ENCODE measurements at regions not wholly inside any gene's neighbourhood (a gene's known extent, or its start where the extent isn't known, plus 50 kb on each side); places are given as distances from the start of the nearest gene placed in this dataset.

DNA sequence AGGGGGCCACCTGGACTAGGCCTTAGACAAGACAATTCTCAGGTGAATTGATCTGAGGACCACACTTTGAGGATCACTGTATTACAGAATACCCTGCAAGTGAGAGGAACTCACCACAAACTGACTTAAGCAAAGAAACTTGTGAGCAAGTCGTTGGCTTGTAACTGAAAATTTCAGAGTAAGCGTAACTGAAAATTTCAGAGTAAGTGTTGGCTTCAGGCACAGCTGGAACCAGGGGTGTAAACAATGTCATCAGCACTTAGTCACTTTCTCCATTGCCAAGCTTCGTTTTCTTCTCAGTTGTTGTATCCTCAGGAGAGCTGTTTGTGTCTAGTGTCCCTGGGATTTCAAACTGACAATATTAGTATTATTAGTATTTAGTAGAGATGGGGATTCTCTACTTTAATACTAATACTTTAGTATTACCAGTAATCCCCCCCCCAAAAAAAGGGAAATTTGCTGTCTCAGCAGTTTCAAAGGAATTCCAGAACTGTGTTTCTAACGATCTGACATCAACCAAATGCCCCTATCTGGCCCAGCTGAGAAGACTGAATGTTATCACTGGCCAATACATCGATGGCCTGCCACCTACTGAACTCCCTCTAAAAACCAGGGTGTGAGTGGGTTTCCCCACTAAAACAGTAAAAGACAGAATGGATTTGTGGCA is 474.4 kb downstream of the NTRK3 start:
- Histone ChIP-seq H3K79me2 (ENCODE audit: insufficient read depth, low read length) (no peaks in the 10 kb centered on the region), H2AFZ (ENCODE audit: low read length) (no peak overlapping the region), H3K4me3 (replicated peaks in 1 of 3; ENCODE audit: insufficient read depth in 1 of 3, low read depth in 2 of 3, low read length in 3 of 3) (no peak overlapping the region), H3K4me2 (ENCODE audit: low read depth, low read length) (no peak overlapping the region), H4K20me1 (ENCODE audit: insufficient read depth, low read length) (no peaks in the 10 kb centered on the region), H3K9me3 (ENCODE audit: low read length) (peaks cover 91% of the 10 kb centered on the region), H3K9ac (ENCODE audit: insufficient read depth, low read depth, low read length) (no peak overlapping the region), H3K27ac (ENCODE audit: extremely low read length, insufficient read depth, low read length) (no peak overlapping the region), H3K27me3 (ENCODE audit: control insufficient read depth in 1 of 2, insufficient read depth in 2 of 2, low read length in 2 of 2) (no peaks in the 10 kb centered on the region), H3K4me1 (ENCODE audit: insufficient read depth, low read length) (no peaks in the 10 kb centered on the region), H3K36me3 (replicated peaks in 1 of 2; ENCODE audit: control insufficient read depth in 1 of 2, insufficient read depth in 2 of 2, low read length in 2 of 2) (no peaks in the 10 kb centered on the region)
- ATAC-seq = no peak
- TF ChIP-seq MAFK (conservative IDR thresholded peaks at IDR 0.05 in 1 of 2, IDR thresholded peaks at IDR 0.05 in 1 of 2; ENCODE audit: low read length in 2 of 2) = peak; percentile 90 to 97
- peak; percentile 94 for TF ChIP-seq MAFF (IDR thresholded peaks at IDR 0.05; ENCODE audit: low read depth, low read length)
- TF ChIP-seq ZNF782 (CRISPR knock-in tag; IDR thresholded peaks at IDR 0.05; ENCODE audit: borderline replicate concordance) = no peak
- no peak for TF ChIP-seq ZBTB7A (CRISPR knock-in tag; IDR thresholded peaks at IDR 0.05)
- no peak for TF ChIP-seq WIZ (CRISPR knock-in tag; IDR thresholded peaks at IDR 0.05)
- WGBS (ENCODE audit: low lambda C conversion rate) = 3% methylated on average over 5 of the region's 5 CpGs
- intact Hi-C loops (cut with micrococcal nuclease; ENCODE audit: unreplicated experiment) = no loop called here
- no TSS peak for BruUV-seq (replicated peaks)
- in situ Hi-C loops (cut with HindIII; ENCODE audit: extremely low pct_ligation_motif_present, low pct_unique_long_range_greater_than_20kb) = no loop called here
- CTCF ChIA-PET (ENCODE audit: low intra/inter-chr PET ratio, low total read pairs) = no interaction called here
- POLR2A ChIA-PET = no interaction called here
- no peak for DNase-seq (ENCODE audit: low spot score)
- FAIRE-seq = no peak

DNA sequence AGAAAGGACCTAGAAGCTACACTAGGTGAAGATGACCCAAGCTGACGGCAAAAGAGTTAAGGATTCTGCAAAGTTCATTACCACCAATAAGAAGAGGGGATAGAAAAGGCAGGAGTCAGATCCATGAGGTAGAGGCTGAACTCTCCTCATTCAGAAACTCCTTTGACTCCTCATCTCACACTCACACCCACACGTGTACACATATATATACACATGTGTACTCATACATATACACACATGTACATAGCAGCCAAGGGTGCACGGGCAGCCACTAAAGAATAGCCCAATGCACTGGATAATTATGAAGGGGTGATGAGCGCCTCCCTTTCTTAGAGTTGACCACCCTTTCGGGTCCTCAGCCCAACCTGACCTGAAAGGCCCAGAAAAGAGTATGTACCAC is 476.8 kb downstream of the NTRK3 start:
- BruUV-seq (replicated peaks) = no TSS peak
- POLR2A ChIA-PET = no interaction called here

More for the DNA sequence above, 476.8 kb downstream of the NTRK3 start:
- no peaks in the 10 kb centered on the region for H3K79me2 ChIP-seq (ENCODE audit: insufficient read depth, low read length)
- DNase-seq (ENCODE audit: low spot score) = no peak
- WGBS (ENCODE audit: low lambda C conversion rate) = 2% methylated on average over 5 of the region's 5 CpGs
- FAIRE-seq = no peak
- H3K27ac ChIP-seq (ENCODE audit: extremely low read length, insufficient read depth, low read length) = no peak overlapping the region
- peaks cover 96% of the 10 kb centered on the region for H3K9me3 ChIP-seq (ENCODE audit: low read length)
- H3K27me3 ChIP-seq (ENCODE audit: control insufficient read depth in 1 of 2, insufficient read depth in 2 of 2, low read length in 2 of 2) = no peaks in the 10 kb centered on the region
- no peak overlapping the region for H3K9ac ChIP-seq (ENCODE audit: insufficient read depth, low read depth, low read length)
- H3K4me2 ChIP-seq (ENCODE audit: low read depth, low read length) = no peak overlapping the region
- no peaks in the 10 kb centered on the region for H3K4me1 ChIP-seq (ENCODE audit: insufficient read depth, low read length)
- intact Hi-C loops (cut with micrococcal nuclease; ENCODE audit: unreplicated experiment) = no loop called here
- H3K36me3 ChIP-seq (replicated peaks in 1 of 2; ENCODE audit: control insufficient read depth in 1 of 2, insufficient read depth in 2 of 2, low read length in 2 of 2) = no peaks in the 10 kb centered on the region
- H4K20me1 ChIP-seq (ENCODE audit: insufficient read depth, low read length) = no peaks in the 10 kb centered on the region
- no peak for ATAC-seq
- no peak overlapping the region for H2AFZ ChIP-seq (ENCODE audit: low read length)
- H3K4me3 ChIP-seq (replicated peaks in 1 of 3; ENCODE audit: insufficient read depth in 1 of 3, low read depth in 2 of 3, low read length in 3 of 3) = no peak overlapping the region
- CTCF ChIA-PET (ENCODE audit: low intra/inter-chr PET ratio, low total read pairs) = no interaction called here
- in situ Hi-C loops (cut with HindIII; ENCODE audit: extremely low pct_ligation_motif_present, low pct_unique_long_range_greater_than_20kb) = no loop called here
- no peak for TF ChIP-seq ISL2 (CRISPR knock-in tag; IDR thresholded peaks at IDR 0.05)
- TF ChIP-seq FOXC1 (CRISPR knock-in tag; IDR thresholded peaks at IDR 0.05; ENCODE audit: borderline replicate concordance) = no peak
- no peak for TF ChIP-seq TAF1 (CRISPR knock-in tag; IDR thresholded peaks at IDR 0.05)
- no peak for TF ChIP-seq ZNF530 (CRISPR knock-in tag; IDR thresholded peaks at IDR 0.05; ENCODE audit: low read depth)
- TF ChIP-seq, protein P1, sequence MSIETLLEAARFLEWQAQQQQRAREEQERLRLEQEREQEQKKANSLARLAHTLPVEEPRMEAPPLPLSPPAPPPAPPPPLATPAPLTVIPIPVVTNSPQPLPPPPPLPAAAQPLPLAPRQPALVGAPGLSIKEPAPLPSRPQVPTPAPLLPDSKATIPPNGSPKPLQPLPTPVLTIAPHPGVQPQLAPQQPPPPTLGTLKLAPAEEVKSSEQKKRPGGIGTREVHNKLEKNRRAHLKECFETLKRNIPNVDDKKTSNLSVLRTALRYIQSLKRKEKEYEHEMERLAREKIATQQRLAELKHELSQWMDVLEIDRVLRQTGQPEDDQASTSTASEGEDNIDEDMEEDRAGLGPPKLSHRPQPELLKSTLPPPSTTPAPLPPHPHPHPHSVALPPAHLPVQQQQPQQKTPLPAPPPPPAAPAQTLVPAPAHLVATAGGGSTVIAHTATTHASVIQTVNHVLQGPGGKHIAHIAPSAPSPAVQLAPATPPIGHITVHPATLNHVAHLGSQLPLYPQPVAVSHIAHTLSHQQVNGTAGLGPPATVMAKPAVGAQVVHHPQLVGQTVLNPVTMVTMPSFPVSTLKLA (IDR thresholded peaks at IDR 0.05) = peak; percentile 91

All from HepG2 (cell line).